ENCODE measurements at regions not wholly inside any gene's neighbourhood (a gene's known extent, or its start where the extent isn't known, plus 50 kb on each side); places are given as distances from the start of the nearest gene placed in this dataset.

DNA sequence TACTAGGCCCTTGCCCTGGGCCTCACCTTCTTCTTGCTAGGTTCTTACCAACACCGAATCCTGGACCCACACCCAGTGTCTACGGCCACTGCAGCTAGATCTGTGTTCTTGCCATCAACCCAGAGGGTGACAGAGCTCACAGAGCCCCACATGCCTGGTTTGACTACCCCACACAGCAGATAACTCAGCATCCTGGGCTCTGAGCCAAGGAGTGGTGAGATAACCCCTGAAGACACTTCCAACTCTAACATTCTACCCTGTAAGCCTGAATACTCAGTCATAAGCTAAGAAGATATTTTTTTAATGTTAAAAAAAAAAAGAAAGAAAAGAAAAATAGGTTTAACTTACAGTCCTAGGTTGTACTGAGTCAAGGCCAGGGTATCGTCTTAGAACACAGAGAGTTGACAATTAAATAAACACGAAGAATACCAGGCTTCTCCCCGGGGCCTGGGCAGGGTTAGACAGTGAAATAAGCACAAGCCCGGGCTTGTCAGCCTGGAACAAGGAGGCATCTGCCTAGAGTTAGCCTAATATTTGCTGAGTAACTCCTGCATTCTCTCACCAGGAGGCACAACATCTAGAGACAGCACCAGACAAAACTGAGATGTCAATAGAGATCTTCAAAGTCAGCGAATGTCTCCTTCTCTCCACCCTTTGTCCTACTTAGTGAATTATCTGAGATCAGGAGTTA is 556.5 kb upstream of the LRRN3 start:
- TF ChIP-seq ZNF239 (tag by site-specific recombination; IDR thresholded peaks at IDR 0.05) (no peak), ZBTB11 (tag by site-specific recombination; conservative IDR thresholded peaks at IDR 0.05; ENCODE audit: low read depth) (no peak)
- TF ChIP-seq, protein P1, sequence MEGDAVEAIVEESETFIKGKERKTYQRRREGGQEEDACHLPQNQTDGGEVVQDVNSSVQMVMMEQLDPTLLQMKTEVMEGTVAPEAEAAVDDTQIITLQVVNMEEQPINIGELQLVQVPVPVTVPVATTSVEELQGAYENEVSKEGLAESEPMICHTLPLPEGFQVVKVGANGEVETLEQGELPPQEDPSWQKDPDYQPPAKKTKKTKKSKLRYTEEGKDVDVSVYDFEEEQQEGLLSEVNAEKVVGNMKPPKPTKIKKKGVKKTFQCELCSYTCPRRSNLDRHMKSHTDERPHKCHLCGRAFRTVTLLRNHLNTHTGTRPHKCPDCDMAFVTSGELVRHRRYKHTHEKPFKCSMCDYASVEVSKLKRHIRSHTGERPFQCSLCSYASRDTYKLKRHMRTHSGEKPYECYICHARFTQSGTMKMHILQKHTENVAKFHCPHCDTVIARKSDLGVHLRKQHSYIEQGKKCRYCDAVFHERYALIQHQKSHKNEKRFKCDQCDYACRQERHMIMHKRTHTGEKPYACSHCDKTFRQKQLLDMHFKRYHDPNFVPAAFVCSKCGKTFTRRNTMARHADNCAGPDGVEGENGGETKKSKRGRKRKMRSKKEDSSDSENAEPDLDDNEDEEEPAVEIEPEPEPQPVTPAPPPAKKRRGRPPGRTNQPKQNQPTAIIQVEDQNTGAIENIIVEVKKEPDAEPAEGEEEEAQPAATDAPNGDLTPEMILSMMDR (tag by site-specific recombination; IDR thresholded peaks at IDR 0.05): no peak
